Breast epithelium (tissue), 4 donors: ENCODE measurements at regions not wholly inside any gene's neighbourhood (a gene's known extent, or its start where the extent isn't known, plus 50 kb on each side); places are given as distances from the start of the nearest gene placed in this dataset.

ENCODE experiments used
- DNase-seq, 2 donors: peaks; one replicate each; pipeline ENCODE4 v3.0.0-alpha.2; 2019; ENCODE audit warnings: low spot score in 2 of 2
- H3K27ac ChIP-seq, 2 donors: fragments of 200-600 bp; sonication (generic) in 1 of 2; one replicate each; pipeline ENCODE4 v1.5.1; 2016 to 2019; ENCODE audit warnings: mild to moderate bottlenecking in 1 of 2
- H3K27me3 ChIP-seq, 2 donors: fragments of 200-600 bp; sonication (generic) in 1 of 2; one replicate each; pipeline versions ENCODE4 v1.5.1 to v1.6.0; 2017 to 2019; ENCODE audit warnings: control low read depth in 1 of 2, mild to moderate bottlenecking in 1 of 2
- H3K36me3 ChIP-seq: fragments of 200-600 bp; one replicate; pipeline ENCODE4 v1.5.1; 2019
- H3K4me1 ChIP-seq, 2 donors: fragments of 200-600 bp; sonication (generic); one replicate each; pipeline ENCODE4 v1.5.1; 2016 to 2019; ENCODE audit warnings: control low read depth in 1 of 2
- H3K4me3 ChIP-seq, 3 donors: fragments of 200-600 bp; sonication (generic); 1 replicate in 2 of 3; 2 replicates in 1 of 3; pipeline ENCODE4 v1.5.1; 2016 to 2019; ENCODE audit warnings: mild to moderate bottlenecking in 3 of 3, moderate library complexity in 2 of 3
- H3K9me3 ChIP-seq, 2 donors: fragments of 200-600 bp; sonication (generic) in 1 of 2; one replicate each; pipeline ENCODE4 v1.5.1; 2016 to 2019; ENCODE audit warnings: control low read depth in 1 of 2
- POLR2A ChIP-seq: fragments of 450-650 bp; IDR thresholded peaks from one replicate; pipeline ENCODE4 v1.6.1; 2016; ENCODE audit warnings: antibody characterized with exemption, mild to moderate bottlenecking, moderate library complexity
- POLR2AphosphoS5 ChIP-seq, 3 donors: sonication (generic); formaldehyde crosslinking; IDR thresholded peaks; one replicate each; pipeline ENCODE4 v1.6.1; 2017; ENCODE audit warnings: antibody characterized with exemption in 3 of 3
- intact Hi-C: fragments of 100-400 bp; cut with DNase I; formaldehyde crosslinking; loops from one replicate; pipeline ENCODE4 v1.15.1; 2023; ENCODE audit warnings: low total_unique reads
- TF ChIP-seq, protein P1 (sequence below), 3 donors: fragments of 450-650 bp; IDR thresholded peaks; one replicate each; pipeline ENCODE4 v1.5.1; 2016 to 2017; ENCODE audit warnings: antibody characterized with exemption in 3 of 3, mild to moderate bottlenecking in 3 of 3, moderate library complexity in 3 of 3

DNA sequence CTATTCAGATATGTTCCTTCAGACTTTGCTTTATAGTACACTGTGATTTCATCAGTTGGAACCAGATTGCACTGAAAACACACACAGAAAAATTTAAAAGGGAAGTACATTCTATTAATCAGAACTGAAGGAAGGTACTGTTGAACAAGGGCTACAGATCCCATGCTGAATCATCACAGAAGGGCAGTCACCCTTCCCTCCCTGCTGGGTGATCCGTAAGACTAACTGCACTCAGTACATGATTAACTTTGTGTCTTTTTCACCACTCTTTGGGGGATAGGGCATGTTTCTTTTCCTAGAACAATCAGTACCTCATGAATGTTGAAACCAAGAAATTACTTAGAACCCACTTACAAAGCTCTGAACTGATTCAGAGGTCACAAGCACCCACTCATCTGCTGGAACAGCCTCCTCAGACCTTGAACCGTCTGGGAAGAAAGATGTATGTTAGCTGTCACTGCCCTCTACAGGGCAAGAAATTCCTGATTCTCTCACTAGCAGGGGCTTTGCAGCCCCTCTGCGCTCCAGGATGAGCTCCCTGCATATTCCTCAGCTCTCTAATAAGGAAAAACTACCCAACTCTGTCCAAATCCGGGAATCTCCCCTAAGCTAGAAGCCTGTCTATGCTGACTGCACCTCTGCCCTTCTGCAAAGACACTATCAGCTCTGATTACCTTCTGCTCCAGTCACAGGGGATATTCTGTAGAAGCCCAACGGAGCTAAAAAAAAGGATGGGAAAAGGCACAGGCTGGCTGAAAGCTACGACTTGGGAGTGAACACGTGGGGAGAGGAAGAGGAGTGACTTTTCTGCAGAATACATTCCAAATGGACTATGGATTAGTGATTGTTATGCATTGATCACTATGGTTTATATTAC lies 51.0 kb downstream of the IARS1 start:
- no peak for TF ChIP-seq POLR2AphosphoS5 (IDR thresholded peaks at IDR 0.05)
- TF ChIP-seq, protein P1, sequence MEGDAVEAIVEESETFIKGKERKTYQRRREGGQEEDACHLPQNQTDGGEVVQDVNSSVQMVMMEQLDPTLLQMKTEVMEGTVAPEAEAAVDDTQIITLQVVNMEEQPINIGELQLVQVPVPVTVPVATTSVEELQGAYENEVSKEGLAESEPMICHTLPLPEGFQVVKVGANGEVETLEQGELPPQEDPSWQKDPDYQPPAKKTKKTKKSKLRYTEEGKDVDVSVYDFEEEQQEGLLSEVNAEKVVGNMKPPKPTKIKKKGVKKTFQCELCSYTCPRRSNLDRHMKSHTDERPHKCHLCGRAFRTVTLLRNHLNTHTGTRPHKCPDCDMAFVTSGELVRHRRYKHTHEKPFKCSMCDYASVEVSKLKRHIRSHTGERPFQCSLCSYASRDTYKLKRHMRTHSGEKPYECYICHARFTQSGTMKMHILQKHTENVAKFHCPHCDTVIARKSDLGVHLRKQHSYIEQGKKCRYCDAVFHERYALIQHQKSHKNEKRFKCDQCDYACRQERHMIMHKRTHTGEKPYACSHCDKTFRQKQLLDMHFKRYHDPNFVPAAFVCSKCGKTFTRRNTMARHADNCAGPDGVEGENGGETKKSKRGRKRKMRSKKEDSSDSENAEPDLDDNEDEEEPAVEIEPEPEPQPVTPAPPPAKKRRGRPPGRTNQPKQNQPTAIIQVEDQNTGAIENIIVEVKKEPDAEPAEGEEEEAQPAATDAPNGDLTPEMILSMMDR (IDR thresholded peaks at IDR 0.05), result peak in 2 of 3 donors; percentile 14 to 19
- TF ChIP-seq POLR2A, result no peak
- intact Hi-C loops, result no loop called here
- no peak for DNase-seq

DNA sequence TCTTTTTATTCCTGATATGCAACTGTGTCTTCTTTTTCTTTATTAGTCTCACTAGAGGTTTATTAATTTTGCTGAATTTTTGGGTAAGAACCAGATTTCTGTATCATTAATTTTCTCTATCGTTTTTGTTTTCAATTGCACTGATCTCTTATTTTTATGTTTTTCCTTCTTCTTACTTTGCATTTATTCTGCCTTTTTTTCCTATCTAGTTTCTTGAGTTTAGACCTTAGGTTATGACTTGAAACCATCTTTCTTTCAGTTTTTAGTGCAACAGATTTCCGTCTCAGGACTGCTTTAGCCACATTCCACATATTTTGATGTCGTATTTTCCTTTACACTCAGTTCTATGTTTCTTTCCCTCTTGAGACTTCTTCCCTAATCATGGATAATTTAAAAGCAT lies 56.6 kb downstream of the IARS1 start:
- DNase-seq, result no peak
- Histone ChIP-seq H3K9me3 (no peaks in the 10 kb centered on the region), H3K4me1 (no peaks in the 10 kb centered on the region), H3K27me3 (no peaks in the 10 kb centered on the region), H3K36me3 (no peaks in the 10 kb centered on the region), H3K4me3 (no peak overlapping the region), H3K27ac (no peak overlapping the region)
- TF ChIP-seq POLR2AphosphoS5 (IDR thresholded peaks at IDR 0.05) (no peak), POLR2A (no peak)
- TF ChIP-seq, protein P1 (IDR thresholded peaks at IDR 0.05), result no peak
- intact Hi-C loops, result no loop called here

More for the DNA sequence above, 51.0 kb downstream of the IARS1 start:
- peak overlapping the region in 1 of 2 donors; percentile 10 for H3K27ac ChIP-seq
- H3K27me3 ChIP-seq, result no peaks in the 10 kb centered on the region
- H3K4me3 ChIP-seq, result no peak overlapping the region
- no peaks in the 10 kb centered on the region for H3K4me1 ChIP-seq
- no peaks in the 10 kb centered on the region for H3K9me3 ChIP-seq
- H3K36me3 ChIP-seq, result peaks cover 14% of the 10 kb centered on the region

DNA sequence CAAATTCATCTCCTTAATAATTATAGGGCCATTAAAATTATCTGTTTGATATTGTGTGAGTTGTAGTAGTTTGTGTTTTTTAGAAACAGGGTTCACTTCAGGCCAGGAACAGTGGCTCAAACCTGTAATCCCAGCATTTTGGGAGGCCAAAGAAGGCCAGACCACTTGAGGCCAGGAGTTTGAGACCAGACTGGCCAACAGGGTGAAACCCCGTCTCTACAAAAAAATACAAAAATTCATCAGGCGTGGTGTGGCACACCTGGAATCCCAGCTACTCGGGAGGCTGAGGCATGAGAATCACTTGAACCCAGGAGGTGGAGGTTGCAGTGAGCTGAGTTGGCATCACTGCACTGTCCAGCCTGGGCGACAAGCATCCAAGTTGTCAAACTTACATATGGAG lies 57.0 kb downstream of the IARS1 start:
- Histone ChIP-seq H3K9me3 (no peaks in the 10 kb centered on the region), H3K4me3 (no peak overlapping the region), H3K36me3 (no peaks in the 10 kb centered on the region), H3K27ac (no peak overlapping the region), H3K27me3 (no peaks in the 10 kb centered on the region), H3K4me1 (no peaks in the 10 kb centered on the region)
- TF ChIP-seq POLR2A, result no peak
- TF ChIP-seq, protein P1 (IDR thresholded peaks at IDR 0.05), result no peak
- DNase-seq, result no peak
- intact Hi-C loops, result no loop called here

DNA sequence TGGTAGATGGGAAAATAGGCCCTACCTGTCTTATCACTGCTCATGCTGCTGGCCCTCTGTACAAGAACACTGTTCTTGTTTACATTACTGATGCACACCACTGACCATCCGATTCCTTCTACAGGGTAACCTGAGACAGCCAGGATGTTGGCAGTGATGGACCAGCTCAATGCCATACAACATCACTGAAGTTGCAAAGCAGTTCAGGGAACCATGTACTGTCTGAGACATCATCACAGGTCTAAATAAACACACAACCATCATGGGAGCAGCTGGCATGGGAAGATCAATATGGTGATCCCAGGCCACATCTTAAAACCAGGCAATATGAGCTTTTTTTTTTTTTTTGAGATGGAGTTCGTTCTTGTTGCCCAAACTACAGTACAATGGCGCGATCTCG lies 59.0 kb downstream of the IARS1 start:
- no peak for DNase-seq
- H3K36me3 ChIP-seq, result no peaks in the 10 kb centered on the region
- intact Hi-C loops, result no loop called here

DNA sequence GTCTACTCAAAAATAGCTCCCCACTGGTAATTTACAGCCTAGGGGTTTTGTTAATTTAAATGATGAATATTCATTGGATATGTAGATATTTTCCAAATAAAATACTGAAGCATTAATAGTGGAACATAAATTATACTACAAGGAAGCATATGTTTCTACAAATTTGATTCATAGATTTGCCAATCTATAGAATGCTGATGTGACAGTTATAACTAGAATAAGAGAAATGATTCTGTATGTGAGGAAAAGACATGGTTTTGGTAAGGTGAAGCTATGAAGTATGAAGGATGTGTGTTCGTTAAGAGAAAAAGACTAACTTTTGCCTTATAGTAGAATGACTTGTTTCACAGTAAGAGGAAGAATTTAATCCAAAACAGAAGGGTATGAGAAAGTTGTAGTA lies 61.3 kb downstream of the IARS1 start:
- intact Hi-C loops, result no loop called here
- TF ChIP-seq POLR2AphosphoS5 (IDR thresholded peaks at IDR 0.05), result no peak
- TF ChIP-seq POLR2A, result no peak
- TF ChIP-seq, protein P1 (IDR thresholded peaks at IDR 0.05), result no peak

More for the DNA sequence above, 59.0 kb downstream of the IARS1 start:
- no peak overlapping the region for H3K27ac ChIP-seq
- H3K9me3 ChIP-seq, result no peaks in the 10 kb centered on the region
- H3K27me3 ChIP-seq, result no peaks in the 10 kb centered on the region
- no peaks in the 10 kb centered on the region for H3K4me1 ChIP-seq
- TF ChIP-seq POLR2A (no peak), POLR2AphosphoS5 (IDR thresholded peaks at IDR 0.05) (no peak)
- TF ChIP-seq, protein P1 (IDR thresholded peaks at IDR 0.05), result no peak
- no peak overlapping the region for H3K4me3 ChIP-seq

More for the DNA sequence above, 61.3 kb downstream of the IARS1 start:
- no peak overlapping the region for H3K4me3 ChIP-seq
- H3K36me3 ChIP-seq, result no peaks in the 10 kb centered on the region
- DNase-seq, result no peak
- no peak overlapping the region for H3K27ac ChIP-seq
- no peaks in the 10 kb centered on the region for H3K9me3 ChIP-seq
- no peaks in the 10 kb centered on the region for H3K4me1 ChIP-seq
- H3K27me3 ChIP-seq, result no peaks in the 10 kb centered on the region
